Stimulated activated CD4-positive, alpha-beta T cell treated with anti-CD3 and anti-CD28 coated beads, Interleukin-4, amount 100 ng/mL, for 1 hour (primary cell): ENCODE measurements at regions not wholly inside any gene's neighbourhood (a gene's known extent, or its start where the extent isn't known, plus 50 kb on each side); places are given as distances from the start of the nearest gene placed in this dataset.

ENCODE experiments used
- DNase-seq: peaks from one replicate; pipeline ENCODE4 v3.0.0-alpha.2; 2020

DNA sequence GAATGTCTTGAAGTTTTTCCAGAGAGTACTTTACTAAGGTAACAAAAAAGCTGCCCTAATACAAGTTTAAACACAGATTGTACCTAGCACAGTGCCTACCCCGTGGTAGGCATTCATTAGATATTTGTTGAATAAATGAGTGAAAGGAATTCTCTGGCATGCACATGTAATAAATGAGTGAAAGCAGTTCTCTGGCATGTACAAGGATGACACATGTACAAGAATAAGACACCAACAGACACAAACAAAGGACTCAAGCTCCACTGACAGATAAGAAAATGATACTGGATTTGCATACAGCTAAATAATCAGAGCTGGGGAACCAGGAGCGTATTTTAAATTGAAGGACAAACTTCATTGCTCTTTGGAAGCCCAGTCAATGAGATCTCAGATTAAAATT lies 535.8 kb downstream of the EFNA5 start:
- no peak for DNase-seq

DNA sequence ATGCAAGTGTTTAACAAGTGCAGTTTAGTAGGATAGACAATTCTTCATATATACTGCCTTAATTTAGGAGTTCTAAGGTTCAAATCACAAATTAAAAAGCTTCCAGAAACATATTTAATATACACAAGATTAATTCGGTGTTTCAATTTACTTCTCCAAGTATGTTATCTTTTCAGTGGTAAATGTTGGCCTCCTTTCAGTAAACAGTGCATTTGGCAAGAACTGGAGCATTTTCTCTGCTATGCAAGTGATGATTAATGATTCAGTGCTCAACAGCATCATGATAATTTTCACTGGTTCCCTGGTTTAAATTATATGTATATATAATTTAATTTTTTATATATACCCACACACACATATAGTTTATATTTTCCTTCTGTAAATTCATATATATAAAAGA lies 541.7 kb downstream of the EFNA5 start:
- DNase-seq = no peak

DNA sequence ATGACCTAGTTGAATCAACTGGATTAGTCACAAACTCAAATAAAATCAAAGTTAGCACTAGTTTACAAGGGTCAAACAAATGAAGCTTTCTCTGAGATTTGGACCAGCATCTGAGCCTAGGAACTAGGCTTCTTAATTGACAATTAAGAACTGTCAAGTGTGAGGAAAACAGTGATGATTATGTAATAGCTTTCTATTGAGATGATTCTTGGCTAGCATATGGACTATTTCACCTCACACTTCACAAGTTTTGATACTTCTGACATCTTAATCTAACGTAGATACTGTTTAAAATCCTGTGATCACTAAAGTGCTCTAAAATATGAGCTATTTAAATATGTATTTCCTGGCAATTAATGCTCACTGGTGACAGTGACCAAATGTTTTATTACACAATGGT lies 542.9 kb downstream of the EFNA5 start:
- DNase-seq = no peak

DNA sequence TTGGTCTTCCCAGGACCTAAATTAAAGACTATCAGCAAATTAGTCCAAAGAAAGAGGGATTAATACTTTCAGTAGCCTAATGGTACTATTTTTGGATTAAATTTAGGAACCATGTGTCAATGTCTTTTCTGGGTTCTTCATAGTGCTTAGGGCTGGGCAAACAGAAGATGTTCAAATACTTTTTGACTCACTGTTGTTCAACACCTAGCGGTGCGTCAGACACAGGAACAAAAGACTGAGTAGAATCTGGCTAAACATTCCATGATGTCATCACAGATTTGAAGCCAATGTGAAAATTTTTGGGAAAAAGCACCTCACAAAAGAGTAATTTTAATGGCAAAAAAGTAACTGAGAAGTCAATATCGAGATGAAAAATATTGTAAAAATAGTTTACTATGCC lies 544.4 kb downstream of the EFNA5 start:
- no peak for DNase-seq

GRCh38 chr5:107124376-107124775 lies 546.4 kb downstream of the EFNA5 start:
- DNase-seq = no peak

DNA sequence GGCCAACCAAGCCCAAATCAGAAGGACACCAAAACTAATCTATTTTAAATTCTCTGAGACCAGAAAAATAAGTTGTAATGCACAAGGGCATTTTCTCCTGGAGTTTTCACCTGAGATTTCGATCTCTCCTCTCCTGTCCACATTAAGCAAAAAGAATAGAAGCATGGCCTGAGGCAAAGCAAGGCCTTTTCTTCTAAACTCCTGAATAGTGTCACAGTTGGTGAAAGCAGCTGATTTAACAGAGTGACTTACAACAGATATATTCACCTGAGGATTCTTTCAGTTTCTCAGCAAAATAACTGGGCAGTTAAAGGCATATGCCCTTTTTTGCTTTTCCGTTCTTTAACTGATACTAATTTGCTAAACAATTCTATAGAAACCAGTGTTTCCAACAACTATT lies 547.7 kb downstream of the EFNA5 start:
- DNase-seq = no peak

- no peak for DNase-seq
Observed at GRCh38 chr5:107121793-107122519, 548.8 kb downstream of the EFNA5 start.

DNA sequence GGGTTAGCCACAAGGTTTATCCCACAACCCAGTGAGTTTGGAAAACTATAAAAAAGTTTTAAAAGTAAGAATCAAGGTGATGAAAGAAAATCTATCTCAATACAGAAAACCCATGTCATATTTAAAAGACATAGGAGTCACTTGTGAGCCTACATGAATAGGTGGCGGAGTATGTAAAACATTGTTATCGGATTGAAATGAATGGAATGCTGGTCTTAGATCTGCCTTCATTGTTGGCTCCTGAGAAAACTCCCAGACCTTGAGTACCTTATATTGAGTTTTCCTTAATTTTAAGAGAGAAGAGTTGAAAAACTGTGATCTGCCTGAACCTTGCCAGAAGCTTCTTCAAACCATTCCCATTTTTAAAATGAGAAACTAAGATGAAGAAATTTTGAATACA lies 551.1 kb downstream of the EFNA5 start:
- no peak for DNase-seq

GRCh38 chr5:107118184-107119019 lies 552.3 kb downstream of the EFNA5 start:
- no peak for DNase-seq

- DNase-seq = no peak
Observed at GRCh38 chr5:107112216-107112615, 558.5 kb downstream of the EFNA5 start.

GRCh38 chr5:107104040-107104995 lies 566.4 kb downstream of the EFNA5 start:
- DNase-seq = no peak

DNA sequence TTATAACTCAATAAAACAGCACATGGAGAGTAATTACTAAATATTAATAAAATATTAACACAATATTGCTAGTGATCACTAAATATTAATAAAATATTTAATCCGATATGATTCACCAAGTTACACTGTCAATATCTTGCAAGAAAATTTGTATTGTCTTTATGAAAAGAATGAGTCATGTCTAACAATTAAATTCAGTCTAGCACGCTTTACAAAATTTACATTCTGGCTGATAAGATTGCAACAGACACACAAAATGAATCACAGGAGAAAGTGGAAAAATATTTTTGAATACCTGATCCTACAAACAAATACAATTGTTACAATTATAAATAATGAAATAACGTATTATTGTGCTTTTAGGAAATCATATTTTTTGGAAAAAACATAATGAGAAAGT lies 567.2 kb downstream of the EFNA5 start:
- DNase-seq = no peak

- DNase-seq = no peak
Observed at GRCh38 chr5:107100121-107100520, 570.6 kb downstream of the EFNA5 start.

DNA sequence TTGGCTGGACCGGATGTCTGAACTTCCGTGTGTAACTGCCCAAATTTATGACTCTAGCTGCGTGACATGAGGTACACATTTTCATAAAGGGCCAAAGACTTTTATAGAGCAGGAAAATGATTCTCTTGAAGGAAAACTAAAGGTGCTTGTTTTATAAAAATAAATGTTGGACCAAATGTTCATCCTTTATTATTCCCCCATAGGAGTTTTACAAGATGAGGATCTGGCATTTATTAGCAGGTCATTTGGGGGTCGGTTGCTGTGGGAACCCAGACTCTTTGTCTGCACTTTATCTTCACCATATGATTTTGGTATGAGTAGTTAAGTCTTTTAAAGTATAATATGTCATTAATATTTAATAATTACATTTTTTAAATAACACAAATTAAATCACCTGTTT lies 571.2 kb downstream of the EFNA5 start:
- DNase-seq = no peak

DNA sequence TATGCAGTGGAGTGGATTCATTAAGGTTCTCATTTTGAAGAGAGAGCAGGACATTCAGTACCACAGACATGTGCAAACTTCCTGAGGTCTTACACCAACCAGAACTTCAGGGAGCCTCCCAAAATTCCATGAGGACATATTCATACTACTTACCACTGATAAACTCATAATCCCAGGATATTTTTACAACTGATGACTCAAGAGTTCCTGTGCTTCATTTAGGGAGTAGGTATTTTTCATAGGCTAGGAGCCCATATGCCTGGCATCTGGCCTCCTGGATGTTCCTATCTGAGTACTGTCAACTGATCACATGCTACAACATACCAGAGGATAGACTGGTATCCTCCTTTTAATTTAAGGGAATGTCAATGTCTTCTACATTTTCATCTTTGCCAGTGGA lies 578.0 kb downstream of the EFNA5 start:
- no peak for DNase-seq

GRCh38 chr5:107090506-107090905 lies 580.2 kb downstream of the EFNA5 start:
- no peak for DNase-seq

GRCh38 chr5:107088907-107089306 lies 581.8 kb downstream of the EFNA5 start:
- DNase-seq = no peak

- no peak for DNase-seq
Observed at GRCh38 chr5:107085572-107085971, 585.2 kb downstream of the EFNA5 start.

GRCh38 chr5:107074996-107075395 lies 595.7 kb downstream of the EFNA5 start:
- no peak for DNase-seq

GRCh38 chr5:107072967-107073366 lies 597.8 kb downstream of the EFNA5 start:
- no peak for DNase-seq

DNA sequence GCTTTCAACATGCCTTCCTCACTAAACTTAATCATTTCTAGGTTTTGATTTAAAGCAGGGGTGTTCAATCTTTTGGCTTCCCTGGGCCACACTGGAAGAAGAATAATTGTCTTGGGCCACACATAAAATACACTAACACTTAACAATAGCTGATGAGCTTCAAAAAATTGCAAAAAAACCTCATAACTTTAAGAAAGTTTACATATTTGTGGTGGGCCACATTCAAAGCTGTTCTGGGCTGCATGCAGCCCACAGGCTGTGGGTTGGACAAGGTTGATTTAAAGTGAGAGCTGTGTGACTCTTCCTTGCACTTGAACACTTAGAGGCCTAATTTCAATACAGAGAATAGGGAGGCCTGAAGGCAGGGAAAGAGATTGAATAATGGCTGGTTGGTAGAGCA lies 598.3 kb downstream of the EFNA5 start:
- DNase-seq = no peak

DNA sequence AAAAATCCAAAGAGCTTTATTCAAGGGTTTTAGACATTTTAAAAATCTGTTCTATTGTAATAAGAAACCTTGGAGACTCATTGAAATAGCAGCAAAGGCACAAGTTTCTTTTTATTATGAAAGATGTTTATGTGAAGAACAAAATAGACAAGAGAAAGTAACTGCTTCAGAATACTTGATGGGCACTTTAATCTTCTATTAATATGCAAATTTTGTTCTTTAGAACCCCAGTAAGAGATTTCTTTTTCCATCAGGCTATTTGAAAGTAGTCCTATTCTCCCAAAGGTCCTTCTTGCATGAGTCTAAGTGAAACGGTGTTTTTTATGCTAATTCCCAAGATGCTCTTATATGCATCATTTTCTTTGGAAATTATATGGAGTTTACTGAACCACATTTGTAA lies 602.0 kb downstream of the EFNA5 start:
- no peak for DNase-seq

DNA sequence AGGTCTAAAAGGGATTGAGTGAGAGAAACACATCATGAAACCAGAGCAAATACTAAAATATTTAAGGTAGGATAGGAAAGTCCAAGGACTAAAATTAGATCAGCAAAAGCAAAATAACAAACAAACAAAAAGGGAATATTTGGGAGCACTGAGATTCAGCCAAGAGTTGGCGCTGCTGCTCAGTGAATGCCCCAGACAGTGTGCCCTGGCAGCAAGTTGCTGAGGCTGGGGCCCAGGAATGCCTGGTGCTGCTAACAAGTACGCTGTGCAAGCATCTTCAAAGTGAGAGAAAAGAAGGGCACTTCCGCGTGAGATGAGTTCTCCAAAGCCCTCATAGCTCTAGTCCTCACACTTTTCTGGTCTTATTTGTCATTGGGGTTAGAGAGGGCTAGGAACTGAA lies 603.3 kb downstream of the EFNA5 start:
- no peak for DNase-seq
